ENCODE measurements at regions not wholly inside any gene's neighbourhood (a gene's known extent, or its start where the extent isn't known, plus 50 kb on each side); places are given as distances from the start of the nearest gene placed in this dataset.

GRCh38 chr2:76564734-76565133 is 854.0 kb upstream of the GCFC2 start:
- H4K20me1 ChIP-seq (ENCODE audit: low read length): no peaks in the 10 kb centered on the region
- H3K27me3 ChIP-seq (ENCODE audit: low read length): no peaks in the 10 kb centered on the region
- ChIA-PET CTCF (no interaction called here), POLR2A (ENCODE audit: unreplicated experiment) (no interaction called here)
- no peaks in the 10 kb centered on the region for H3K79me2 ChIP-seq (ENCODE audit: low read length)
- ATAC-seq (no peak), DNase-seq (no peak)
- H3K4me2 ChIP-seq (ENCODE audit: low read length): no peak overlapping the region
- H3K27ac ChIP-seq (ENCODE audit: low read length): no peak overlapping the region
- no peaks in the 10 kb centered on the region for H3K9me3 ChIP-seq (ENCODE audit: low read length)
- BruUV-seq (replicated peaks): no TSS peak
- no peaks in the 10 kb centered on the region for H3K4me1 ChIP-seq (ENCODE audit: insufficient read depth, low read length)
- no peaks in the 10 kb centered on the region for H3F3A ChIP-seq (ENCODE audit: low read length, unreplicated experiment)
- H2AFZ ChIP-seq (ENCODE audit: low read length): no peak overlapping the region
- no peak overlapping the region for H3K4me3 ChIP-seq (ENCODE audit: low read length)
- no peak overlapping the region for H3K9ac ChIP-seq (ENCODE audit: low read length)
- no peak for TF ChIP-seq EZH2 (IDR thresholded peaks at IDR 0.05; ENCODE audit: low read length, unreplicated experiment)
- TF ChIP-seq EZH2phosphoT487 (IDR thresholded peaks at IDR 0.05; ENCODE audit: borderline replicate concordance, low read length): no peak
- no peak for TF ChIP-seq CTCF (conservative IDR thresholded peaks at IDR 0.05; ENCODE audit: low read depth, low read length)
- intact Hi-C loops (cut with micrococcal nuclease): no loop called here
- no peaks in the 10 kb centered on the region for H3K9me2 ChIP-seq (replicated peaks; ENCODE audit: low read length)
- no peaks in the 10 kb centered on the region for H3K36me3 ChIP-seq (ENCODE audit: low read depth, low read length)

GRCh38 chr2:76563730-76564129 is 853.0 kb upstream of the GCFC2 start:
- no peaks in the 10 kb centered on the region for H3F3A ChIP-seq (ENCODE audit: low read length, unreplicated experiment)
- ChIA-PET POLR2A (ENCODE audit: unreplicated experiment) (no interaction called here), CTCF (no interaction called here)
- H3K4me3 ChIP-seq (ENCODE audit: low read length): no peak overlapping the region
- no peak for TF ChIP-seq EZH2phosphoT487 (IDR thresholded peaks at IDR 0.05; ENCODE audit: borderline replicate concordance, low read length)
- no peak for TF ChIP-seq CTCF (conservative IDR thresholded peaks at IDR 0.05; ENCODE audit: low read depth, low read length)
- TF ChIP-seq EZH2 (IDR thresholded peaks at IDR 0.05; ENCODE audit: low read length, unreplicated experiment): no peak
- no peaks in the 10 kb centered on the region for H4K20me1 ChIP-seq (ENCODE audit: low read length)
- H3K4me2 ChIP-seq (ENCODE audit: low read length): no peak overlapping the region
- no peaks in the 10 kb centered on the region for H3K4me1 ChIP-seq (ENCODE audit: insufficient read depth, low read length)
- BruUV-seq (replicated peaks): no TSS peak
- H3K9me2 ChIP-seq (replicated peaks; ENCODE audit: low read length): no peaks in the 10 kb centered on the region
- H3K79me2 ChIP-seq (ENCODE audit: low read length): no peaks in the 10 kb centered on the region
- ATAC-seq: no peak
- H3K9ac ChIP-seq (ENCODE audit: low read length): no peak overlapping the region
- no peak overlapping the region for H3K27ac ChIP-seq (ENCODE audit: low read length)
- H3K9me3 ChIP-seq (ENCODE audit: low read length): no peaks in the 10 kb centered on the region
- no peaks in the 10 kb centered on the region for H3K27me3 ChIP-seq (ENCODE audit: low read length)
- intact Hi-C loops (cut with micrococcal nuclease): no loop called here
- no peak overlapping the region for H2AFZ ChIP-seq (ENCODE audit: low read length)
- H3K36me3 ChIP-seq (ENCODE audit: low read depth, low read length): no peaks in the 10 kb centered on the region
- no peak for DNase-seq

DNA sequence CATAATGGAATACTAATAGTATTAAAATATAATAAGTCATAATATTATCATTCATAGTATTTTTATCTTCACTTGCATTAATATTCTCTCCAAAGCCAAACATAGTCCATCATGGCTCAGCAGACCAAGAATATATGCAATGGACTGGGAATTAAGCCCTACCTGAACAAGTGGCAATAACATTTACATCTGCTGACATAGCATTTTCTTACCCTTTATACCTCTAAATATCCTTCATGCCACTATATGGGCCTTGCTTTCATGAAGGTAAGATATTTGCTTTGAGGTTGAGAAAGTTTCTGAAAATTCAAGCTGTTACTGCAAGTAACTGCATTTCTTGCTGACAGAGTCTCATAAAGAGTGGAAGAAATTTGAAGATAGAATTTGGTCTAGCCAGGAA is 847.4 kb upstream of the GCFC2 start:
- TF ChIP-seq EZH2 (IDR thresholded peaks at IDR 0.05; ENCODE audit: low read length, unreplicated experiment) (no peak), EZH2phosphoT487 (IDR thresholded peaks at IDR 0.05; ENCODE audit: borderline replicate concordance, low read length) (no peak), CTCF (conservative IDR thresholded peaks at IDR 0.05; ENCODE audit: low read depth, low read length) (no peak)
- intact Hi-C loops (cut with micrococcal nuclease): no loop called here
- POLR2A ChIA-PET (ENCODE audit: unreplicated experiment): no interaction called here

More for the DNA sequence above, 847.4 kb upstream of the GCFC2 start:
- Histone ChIP-seq H3K9me2 (replicated peaks; ENCODE audit: low read length) (no peaks in the 10 kb centered on the region), H4K20me1 (ENCODE audit: low read length) (no peaks in the 10 kb centered on the region), H3K4me3 (ENCODE audit: low read length) (no peak overlapping the region), H3K79me2 (ENCODE audit: low read length) (no peaks in the 10 kb centered on the region), H3K4me2 (ENCODE audit: low read length) (no peak overlapping the region), H3K36me3 (ENCODE audit: low read depth, low read length) (no peaks in the 10 kb centered on the region), H3K27ac (ENCODE audit: low read length) (no peak overlapping the region), H3K9ac (ENCODE audit: low read length) (no peak overlapping the region), H2AFZ (ENCODE audit: low read length) (no peak overlapping the region), H3F3A (ENCODE audit: low read length, unreplicated experiment) (no peaks in the 10 kb centered on the region), H3K4me1 (ENCODE audit: insufficient read depth, low read length) (no peaks in the 10 kb centered on the region), H3K9me3 (ENCODE audit: low read length) (0 out of 2 replicates have a peak, but pooled peaks cover 6% of the 10 kb centered on the region), H3K27me3 (ENCODE audit: low read length) (no peaks in the 10 kb centered on the region)
- DNase-seq (no peak), ATAC-seq (no peak)
- CTCF ChIA-PET: no interaction called here
- BruUV-seq (replicated peaks): no TSS peak
